B cell (primary cell): ENCODE measurements at regions not wholly inside any gene's neighbourhood (a gene's known extent, or its start where the extent isn't known, plus 50 kb on each side); places are given as distances from the start of the nearest gene placed in this dataset.

Experiments
- ATAC-seq: fragments of 200-7000 bp; cut with Tn5 transposase; one replicate; pipeline ENCODE4 v1.10.0; 2021; ENCODE audit warnings: low read depth, mild to moderate bottlenecking, moderate number of reproducible peaks, moderate library complexity
- CTCF ChIA-PET: fragments of 350-600 bp; sonication (Branson Sonifier 250); formaldehyde crosslinking; loops from one replicate; lab custom pipeline; 2021; ENCODE audit warnings: antibody characterized with exemption, inconsistent platforms; lab: Charles Lee
- POLR2A ChIA-PET: fragments of 350-600 bp; sonication (Branson Sonifier 250); formaldehyde crosslinking; loops from one replicate; lab custom pipeline; 2021; ENCODE audit warnings: antibody characterized with exemption; lab: Charles Lee
- DNase-seq: peaks from one replicate; pipeline ENCODE4 v3.0.0; 2013
- H2AFZ ChIP-seq: 2 replicates; pipeline ENCODE4 v1.6.1; 2012; ENCODE audit warnings: mild to moderate bottlenecking, low read depth, low read length; ENCODE audit not compliant: insufficient read depth, poor library complexity, severe bottlenecking
- H3K27ac ChIP-seq, 2 donors: 1 replicate in 1 of 2; 2 replicates in 1 of 2; pipeline ENCODE4 v1.5.1; 2012 to 2013; ENCODE audit warnings: low read length in 2 of 2, mild to moderate bottlenecking in 2 of 2, moderate library complexity in 1 of 2
- H3K27me3 ChIP-seq, 4 experiments: fragments of 200-600 bp in 1 of 4; sonication (generic) in 1 of 4; replicated peaks in 1 of 4; 1 replicate in 2 of 4; 2 replicates in 2 of 4; pipeline versions ENCODE4 v1.6.1 to v1.7.0; 2013 to 2016; ENCODE audit warnings: low read length in 3 of 4, mild to moderate bottlenecking in 2 of 4, mixed read lengths in 1 of 4, moderate library complexity in 1 of 4; ENCODE audit not compliant: insufficient read depth in 4 of 4, control insufficient read depth in 3 of 4; ENCODE audit errors: control extremely low read depth in 1 of 4
- H3K36me3 ChIP-seq, 2 experiments: replicated peaks in 1 of 2; 1 replicate in 1 of 2; 2 replicates in 1 of 2; pipeline versions ENCODE4 v1.6.1 to v1.7.1; 2013; ENCODE audit warnings: low read length in 1 of 2; ENCODE audit not compliant: insufficient read depth in 2 of 2, control insufficient read depth in 1 of 2; ENCODE audit errors: control extremely low read depth in 1 of 2, extremely low read depth in 1 of 2
- H3K4me1 ChIP-seq, 2 donors: fragments of 200-600 bp in 1 of 2; sonication (generic) in 1 of 2; 1 replicate in 1 of 2; 2 replicates in 1 of 2; pipeline versions ENCODE4 v1.5.1 to v1.6.1; 2013 to 2017; ENCODE audit warnings: low read length in 2 of 2; ENCODE audit not compliant: control insufficient read depth in 2 of 2, insufficient read depth in 2 of 2
- H3K4me2 ChIP-seq: replicated peaks from 2 replicates; pipeline ENCODE3; 2012; ENCODE audit warnings: mild to moderate bottlenecking, low read depth, low read length; ENCODE audit not compliant: poor library complexity, severe bottlenecking
- H3K4me3 ChIP-seq, 5 experiments: fragments of 200-600 bp in 1 of 5; sonication (generic) in 1 of 5; 1 replicate in 3 of 5; 2 replicates in 2 of 5; pipeline versions ENCODE4 v1.5.1 to v1.7.0; 2011 to 2016; ENCODE audit warnings: low read length in 4 of 5, mild to moderate bottlenecking in 4 of 5, low read depth in 2 of 5, control low read depth in 1 of 5, moderate library complexity in 1 of 5; ENCODE audit not compliant: insufficient read depth in 1 of 5; ENCODE audit errors: control extremely low read depth in 1 of 5, extremely low read depth in 1 of 5
- H3K79me2 ChIP-seq: fragments of 200-600 bp; sonication (generic); one replicate; pipeline ENCODE4 v1.6.0; 2016; ENCODE audit warnings: low read length; ENCODE audit not compliant: control insufficient read depth, insufficient read depth
- H3K9ac ChIP-seq: fragments of 200-600 bp; sonication (generic); 2 replicates; pipeline ENCODE4 v1.6.1; 2017; ENCODE audit warnings: mild to moderate bottlenecking, low read length, moderate library complexity
- H3K9me3 ChIP-seq, 3 donors: one replicate each; pipeline versions ENCODE4 v1.6.1 to v1.7.1; 2013; ENCODE audit warnings: low read length in 2 of 3; ENCODE audit not compliant: control insufficient read depth in 2 of 3, insufficient read depth in 1 of 3; ENCODE audit errors: control extremely low read depth in 1 of 3
- H4K20me1 ChIP-seq: 2 replicates; pipeline ENCODE4 v1.6.0; 2012; ENCODE audit warnings: mild to moderate bottlenecking, low read length; ENCODE audit not compliant: insufficient read depth, control insufficient read depth, poor library complexity, severe bottlenecking
- H3K27ac Mint-ChIP-seq: one replicate; pipeline ENCODE4 v1.8.0; 2021; ENCODE audit warnings: mixed read lengths
- H3K27me3 Mint-ChIP-seq: one replicate; pipeline ENCODE4 v1.8.0; 2021; ENCODE audit warnings: mixed read lengths
- H3K4me1 Mint-ChIP-seq: one replicate; pipeline ENCODE4 v1.8.0; 2021; ENCODE audit warnings: mixed read lengths
- H3K4me3 Mint-ChIP-seq: one replicate; pipeline ENCODE4 v1.8.0; 2021; ENCODE audit warnings: mixed read lengths
- H3K9me3 Mint-ChIP-seq: one replicate; pipeline ENCODE4 v1.8.0; 2022; ENCODE audit warnings: mixed read lengths; ENCODE audit not compliant: insufficient read depth
- CTCF ChIP-seq: fragments of 200-600 bp; IDR thresholded peaks from one replicate; pipeline ENCODE4 v1.8.0; 2022; ENCODE audit warnings: antibody characterized with exemption, mild to moderate bottlenecking
- EZH2 ChIP-seq: IDR thresholded peaks from 2 replicates; pipeline ENCODE4 v1.6.1; 2012; ENCODE audit warnings: borderline replicate concordance, low read depth, mild to moderate bottlenecking, moderate library complexity, low read length; ENCODE audit not compliant: insufficient read depth, poor library complexity, severe bottlenecking
- WGBS: methylation state at CpG from one replicate; pipeline ENCODE4 v1.1.5; 2013; ENCODE audit warnings: missing lambda C conversion rate; ENCODE audit not compliant: insufficient coverage; 5-methylcytosine and 5-hydroxymethylcytosine counted together
- intact Hi-C: fragments of 100-400 bp; cut with micrococcal nuclease; formaldehyde crosslinking; loops from one replicate; pipeline ENCODE4 v1.10.0; 2022

DNA sequence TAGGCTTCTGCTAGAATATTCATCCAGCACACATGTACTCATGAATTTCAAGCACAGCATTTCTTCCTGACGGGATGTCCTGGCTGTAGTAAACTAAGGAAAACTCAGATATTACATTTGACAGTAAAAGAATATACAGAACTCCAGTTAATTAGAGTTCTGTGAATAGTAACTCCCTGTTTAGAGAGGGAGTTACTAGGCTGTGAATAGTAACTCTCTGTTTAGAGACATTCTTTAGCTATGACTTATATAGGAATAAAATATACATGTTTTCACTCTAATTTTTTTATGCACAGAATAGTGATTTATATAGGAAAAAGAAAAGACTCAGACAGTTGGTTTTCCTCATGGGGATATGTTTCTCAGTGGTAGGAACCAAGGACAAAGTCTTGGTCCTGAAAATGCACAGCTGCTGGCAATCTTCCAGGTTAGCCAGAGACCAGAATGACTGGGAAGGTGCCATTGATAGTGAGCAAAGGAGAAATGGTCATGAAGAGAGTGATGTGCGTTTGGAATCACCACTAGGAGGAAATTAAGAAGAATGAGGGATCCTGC is 480.7 kb upstream of the THBS1 start:
- Histone ChIP-seq H3K27ac (no peak overlapping the region), H3K27me3 (no peaks in the 10 kb centered on the region), H3K79me2 (no peaks in the 10 kb centered on the region), H3K4me2 (no peak overlapping the region), H3K36me3 (no peaks in the 10 kb centered on the region), H2AFZ (no peak overlapping the region), H4K20me1 (no peaks in the 10 kb centered on the region), H3K9ac (no peak overlapping the region), H3K4me1 (no peaks in the 10 kb centered on the region), H3K9me3 (no peaks in the 10 kb centered on the region), H3K4me3 (no peak overlapping the region)
- H3K9me3 Mint-ChIP-seq, result no peaks in the 10 kb centered on the region
- POLR2A ChIA-PET, result no interaction called here
- WGBS, result 100% methylated on average over 1 of the region's 2 CpGs
- CTCF ChIA-PET, result no interaction called here
- no peak overlapping the region for H3K4me3 Mint-ChIP-seq
- DNase-seq (no peak), ATAC-seq (no peak)
- no peaks in the 10 kb centered on the region for H3K27me3 Mint-ChIP-seq
- intact Hi-C loops, result no loop called here
- H3K27ac Mint-ChIP-seq, result no peak overlapping the region
- H3K4me1 Mint-ChIP-seq, result no peaks in the 10 kb centered on the region
- TF ChIP-seq CTCF, result no peak
- TF ChIP-seq EZH2, result no peak

GRCh38 chr15:39102431-39102830 is 478.4 kb upstream of the THBS1 start:
- H3K9ac ChIP-seq, result no peak overlapping the region
- H3K27me3 ChIP-seq, result no peaks in the 10 kb centered on the region
- intact Hi-C loops, result no loop called here
- H3K27ac ChIP-seq, result no peak overlapping the region
- H3K9me3 Mint-ChIP-seq, result no peaks in the 10 kb centered on the region
- H3K27ac Mint-ChIP-seq, result no peak overlapping the region
- POLR2A ChIA-PET, result no interaction called here
- H2AFZ ChIP-seq, result no peak overlapping the region
- no peaks in the 10 kb centered on the region for H3K4me1 Mint-ChIP-seq
- no peak overlapping the region for H3K4me3 Mint-ChIP-seq
- no peak overlapping the region for H3K4me3 ChIP-seq
- H3K4me1 ChIP-seq, result no peaks in the 10 kb centered on the region
- H3K79me2 ChIP-seq, result no peaks in the 10 kb centered on the region
- H3K36me3 ChIP-seq, result no peaks in the 10 kb centered on the region
- no CpG with 5 or more reads among the region's 1 CpG for WGBS
- H3K9me3 ChIP-seq, result no peaks in the 10 kb centered on the region
- CTCF ChIA-PET, result no interaction called here
- no peaks in the 10 kb centered on the region for H4K20me1 ChIP-seq
- H3K27me3 Mint-ChIP-seq, result no peaks in the 10 kb centered on the region
- H3K4me2 ChIP-seq, result no peak overlapping the region
- no peak for ATAC-seq
- DNase-seq, result no peak
- TF ChIP-seq CTCF, result no peak
- TF ChIP-seq EZH2, result no peak
